ENCODE measurements at regions not wholly inside any gene's neighbourhood (a gene's known extent, or its start where the extent isn't known, plus 50 kb on each side); places are given as distances from the start of the nearest gene placed in this dataset.
"Not testable (repeated sequence)": the region's sequence is repeated elsewhere in the genome, so short reads cannot be mapped to it uniquely, and the experiment has no call there.

DNA sequence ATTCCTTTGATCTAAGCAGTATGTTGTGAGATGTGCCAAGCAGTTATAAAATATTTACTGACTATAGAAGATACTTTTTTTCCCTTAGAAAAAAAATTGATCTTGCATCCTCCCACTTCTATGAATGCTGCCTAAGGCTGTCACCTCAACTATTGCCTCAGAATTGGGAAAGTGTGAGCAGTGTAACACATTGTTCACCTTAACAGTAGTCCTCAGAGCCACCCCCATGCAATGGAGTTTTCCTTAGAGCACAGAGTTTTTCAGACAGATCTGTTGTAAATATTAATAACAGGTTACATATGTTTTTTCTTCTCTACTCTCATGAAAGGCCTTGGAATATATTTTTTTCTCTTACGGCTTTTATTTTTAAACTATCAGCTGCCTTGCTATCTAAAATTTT is 607.3 kb downstream of the STK39 start:
- no peaks in the 10 kb centered on the region for H3K4me1 ChIP-seq
- intact Hi-C loops (cut with DNase I; ENCODE audit: low total_unique reads), result no loop called here
- H3K4me3 ChIP-seq, result no peak overlapping the region
- no peak overlapping the region for H3K27ac ChIP-seq
- no peaks in the 10 kb centered on the region for H3K27me3 ChIP-seq
- DNase-seq, result no peak
- H3K9me3 ChIP-seq, result no peaks in the 10 kb centered on the region
- no peaks in the 10 kb centered on the region for H3K36me3 ChIP-seq
- no peak for TF ChIP-seq CTCF (IDR thresholded peaks at IDR 0.05)
- TF ChIP-seq POLR2A (IDR thresholded peaks at IDR 0.05), result no peak

DNA sequence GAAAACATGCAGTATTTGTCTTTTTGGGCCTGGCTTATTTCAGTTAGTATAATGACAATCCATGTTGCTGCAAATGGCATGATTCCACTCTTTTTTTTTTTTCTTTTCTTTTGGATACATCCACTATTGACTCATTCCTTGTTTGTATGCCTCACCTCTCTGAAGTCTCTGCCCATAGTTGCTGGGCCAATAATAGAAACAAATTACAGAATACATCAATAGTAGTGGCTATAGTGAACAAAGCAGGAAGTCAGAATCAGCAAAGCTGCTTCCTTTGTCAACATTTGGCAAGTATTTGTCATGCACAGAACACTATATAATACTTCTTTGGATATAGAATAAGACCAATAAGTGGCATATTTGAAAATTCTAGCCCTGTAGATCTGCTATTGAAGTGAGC is 609.7 kb downstream of the STK39 start:
- no peak for TF ChIP-seq POLR2A (IDR thresholded peaks at IDR 0.05)
- no peak for TF ChIP-seq CTCF (IDR thresholded peaks at IDR 0.05)
- no peaks in the 10 kb centered on the region for H3K27me3 ChIP-seq
- no peaks in the 10 kb centered on the region for H3K4me1 ChIP-seq
- DNase-seq, result no peak
- no peak overlapping the region for H3K4me3 ChIP-seq
- no peak overlapping the region for H3K27ac ChIP-seq
- H3K9me3 ChIP-seq, result no peaks in the 10 kb centered on the region
- intact Hi-C loops (cut with DNase I; ENCODE audit: low total_unique reads), result no loop called here
- H3K36me3 ChIP-seq, result no peaks in the 10 kb centered on the region

DNA sequence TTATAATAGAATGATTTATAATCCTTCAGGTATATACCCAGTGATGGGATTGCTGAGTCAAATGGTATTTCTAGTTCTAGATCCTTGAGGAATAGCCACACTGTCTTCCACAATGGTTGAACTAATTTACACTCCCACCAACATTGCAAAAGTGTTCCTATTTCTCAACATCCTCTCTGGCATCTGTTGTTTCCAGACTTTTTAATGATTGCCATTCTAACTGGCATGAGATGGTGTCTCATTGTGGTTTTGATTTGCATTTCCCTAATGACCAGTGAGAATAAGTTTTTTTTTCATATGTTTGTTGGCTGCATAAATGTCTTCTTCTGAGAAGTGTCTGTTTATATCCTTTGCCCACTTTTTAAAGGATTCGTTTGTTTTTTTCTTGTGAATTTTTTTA is 615.1 kb downstream of the STK39 start:
- DNase-seq; H3K36me3 ChIP-seq; intact Hi-C loops (cut with DNase I; ENCODE audit: low total_unique reads); H3K4me1 ChIP-seq; H3K9me3 ChIP-seq; H3K27ac ChIP-seq; H3K27me3 ChIP-seq; H3K4me3 ChIP-seq: not testable (repeated sequence)

DNA sequence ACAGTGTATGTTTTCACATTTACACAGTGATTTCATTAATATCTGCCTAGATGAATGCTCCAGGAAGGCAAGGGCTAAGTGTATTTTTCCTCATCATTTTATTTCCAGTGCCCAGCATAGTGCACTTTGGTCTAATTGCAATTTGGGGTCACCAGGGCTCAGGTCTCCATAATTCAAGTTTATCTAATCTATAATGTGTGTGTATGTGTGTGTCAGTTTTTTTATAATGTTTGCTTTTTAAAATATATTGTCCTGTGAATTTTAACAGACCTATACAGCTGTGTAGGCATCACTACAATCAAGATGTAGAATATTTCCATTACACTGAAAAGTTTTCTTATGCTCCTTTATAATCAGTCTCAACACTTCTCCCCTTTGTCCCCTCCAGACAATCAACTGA is 620.4 kb downstream of the STK39 start:
- DNase-seq, result no peak
- Histone ChIP-seq H3K9me3 (no peaks in the 10 kb centered on the region), H3K4me3 (no peak overlapping the region), H3K4me1 (no peaks in the 10 kb centered on the region), H3K27ac (no peak overlapping the region), H3K36me3 (no peaks in the 10 kb centered on the region), H3K27me3 (no peaks in the 10 kb centered on the region)
- no peak for TF ChIP-seq CTCF (IDR thresholded peaks at IDR 0.05)
- no peak for TF ChIP-seq POLR2A (IDR thresholded peaks at IDR 0.05)
- intact Hi-C loops (cut with DNase I; ENCODE audit: low total_unique reads), result no loop called here

- no peaks in the 10 kb centered on the region for H3K27me3 ChIP-seq
- intact Hi-C loops (cut with DNase I; ENCODE audit: low total_unique reads), result no loop called here
- no peak overlapping the region for H3K27ac ChIP-seq
- no peaks in the 10 kb centered on the region for H3K36me3 ChIP-seq
- no peak for TF ChIP-seq POLR2A (IDR thresholded peaks at IDR 0.05)
- H3K9me3 ChIP-seq, result no peaks in the 10 kb centered on the region
- no peaks in the 10 kb centered on the region for H3K4me1 ChIP-seq
- no peak overlapping the region for H3K4me3 ChIP-seq
- no peak for DNase-seq
Measured at GRCh38 chr2:167626301-167626700, 621.1 kb downstream of the STK39 start.

DNA sequence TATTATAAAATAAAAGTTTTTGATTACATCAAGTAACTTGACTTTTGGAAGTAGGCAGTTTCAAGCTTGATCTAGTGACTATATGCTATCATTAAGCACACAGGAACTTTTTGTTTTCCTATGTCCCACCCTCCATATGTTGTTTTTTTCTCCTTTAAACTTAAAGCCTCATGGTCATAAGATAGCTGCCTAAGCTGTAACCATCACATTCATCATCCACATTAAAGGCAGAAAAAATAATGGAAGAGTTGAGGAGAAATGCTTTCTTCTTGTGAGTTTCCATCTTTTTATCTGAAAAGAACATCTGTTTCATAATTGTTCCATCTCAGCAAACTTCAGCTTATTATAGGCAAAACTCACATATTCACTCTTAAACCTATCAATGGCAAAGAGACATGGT is 630.4 kb downstream of the STK39 start:
- H3K9me3 ChIP-seq, result no peaks in the 10 kb centered on the region
- H3K27ac ChIP-seq, result no peak overlapping the region
- no peak for DNase-seq
- H3K36me3 ChIP-seq, result no peaks in the 10 kb centered on the region
- H3K27me3 ChIP-seq, result no peaks in the 10 kb centered on the region
- TF ChIP-seq POLR2A (IDR thresholded peaks at IDR 0.05) (no peak), CTCF (IDR thresholded peaks at IDR 0.05) (no peak)
- H3K4me3 ChIP-seq, result no peak overlapping the region
- intact Hi-C loops (cut with DNase I; ENCODE audit: low total_unique reads), result no loop called here
- no peaks in the 10 kb centered on the region for H3K4me1 ChIP-seq
